ENCODE measurements at regions not wholly inside any gene's neighbourhood (a gene's known extent, or its start where the extent isn't known, plus 50 kb on each side); places are given as distances from the start of the nearest gene placed in this dataset.

DNA sequence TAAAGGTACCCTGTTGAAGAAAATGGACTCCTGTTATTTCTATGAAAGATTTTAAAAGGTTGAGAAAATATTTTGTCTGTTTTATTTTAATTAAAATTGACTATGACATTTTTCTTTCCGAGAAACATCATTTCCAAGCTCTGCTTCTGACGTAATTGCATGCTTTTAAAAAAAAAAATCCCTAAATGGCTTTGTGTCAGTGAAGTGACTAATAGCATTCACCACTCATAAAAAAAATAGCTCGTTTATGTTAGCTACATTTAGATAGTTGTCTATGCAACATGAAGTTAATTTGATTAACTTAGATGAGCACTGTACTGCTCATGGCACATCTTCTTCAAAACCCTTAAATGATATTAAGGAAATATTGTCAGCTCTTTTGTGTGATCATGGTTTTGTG, 105.1 kb upstream of the KLHL13 start:
- TF ChIP-seq, protein P1, sequence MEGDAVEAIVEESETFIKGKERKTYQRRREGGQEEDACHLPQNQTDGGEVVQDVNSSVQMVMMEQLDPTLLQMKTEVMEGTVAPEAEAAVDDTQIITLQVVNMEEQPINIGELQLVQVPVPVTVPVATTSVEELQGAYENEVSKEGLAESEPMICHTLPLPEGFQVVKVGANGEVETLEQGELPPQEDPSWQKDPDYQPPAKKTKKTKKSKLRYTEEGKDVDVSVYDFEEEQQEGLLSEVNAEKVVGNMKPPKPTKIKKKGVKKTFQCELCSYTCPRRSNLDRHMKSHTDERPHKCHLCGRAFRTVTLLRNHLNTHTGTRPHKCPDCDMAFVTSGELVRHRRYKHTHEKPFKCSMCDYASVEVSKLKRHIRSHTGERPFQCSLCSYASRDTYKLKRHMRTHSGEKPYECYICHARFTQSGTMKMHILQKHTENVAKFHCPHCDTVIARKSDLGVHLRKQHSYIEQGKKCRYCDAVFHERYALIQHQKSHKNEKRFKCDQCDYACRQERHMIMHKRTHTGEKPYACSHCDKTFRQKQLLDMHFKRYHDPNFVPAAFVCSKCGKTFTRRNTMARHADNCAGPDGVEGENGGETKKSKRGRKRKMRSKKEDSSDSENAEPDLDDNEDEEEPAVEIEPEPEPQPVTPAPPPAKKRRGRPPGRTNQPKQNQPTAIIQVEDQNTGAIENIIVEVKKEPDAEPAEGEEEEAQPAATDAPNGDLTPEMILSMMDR (IDR thresholded peaks at IDR 0.05; ENCODE audit: low read length) = no peak
- no peak for TF ChIP-seq EZH2 (IDR thresholded peaks at IDR 0.05; ENCODE audit: borderline replicate concordance, low read length)

All from OCI-LY1 (cell line).